NCI-H748 treated with DMSO at 0.1 percent for 48 hours (cell line): ENCODE measurements at regions not wholly inside any gene's neighbourhood (a gene's known extent, or its start where the extent isn't known, plus 50 kb on each side); places are given as distances from the start of the nearest gene placed in this dataset.

Source experiments
- DNase-seq: peaks from one replicate; lab custom pipeline; 2025; lab: John Stamatoyannopoulos, UW

DNA sequence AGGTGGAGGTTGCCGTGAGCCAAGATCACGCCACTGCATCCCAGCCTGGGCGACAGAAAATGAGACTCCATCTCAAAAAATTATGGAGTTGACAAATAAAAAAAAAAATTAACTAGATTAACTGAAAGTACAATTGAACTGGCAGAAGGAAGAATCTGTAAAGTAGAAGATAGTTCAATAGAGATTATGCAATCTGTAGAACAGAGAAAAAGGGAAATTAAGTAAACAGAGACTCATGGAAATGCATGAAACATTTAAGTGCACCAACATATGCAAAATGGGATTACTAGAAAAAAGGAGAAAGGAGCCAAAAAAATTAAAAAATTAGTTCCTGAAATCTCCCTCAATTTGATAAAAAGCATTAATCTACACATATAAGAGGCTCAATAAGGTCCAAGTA, 188.8 kb upstream of the KHDRBS2 start:
- DNase-seq, result no peak

DNA sequence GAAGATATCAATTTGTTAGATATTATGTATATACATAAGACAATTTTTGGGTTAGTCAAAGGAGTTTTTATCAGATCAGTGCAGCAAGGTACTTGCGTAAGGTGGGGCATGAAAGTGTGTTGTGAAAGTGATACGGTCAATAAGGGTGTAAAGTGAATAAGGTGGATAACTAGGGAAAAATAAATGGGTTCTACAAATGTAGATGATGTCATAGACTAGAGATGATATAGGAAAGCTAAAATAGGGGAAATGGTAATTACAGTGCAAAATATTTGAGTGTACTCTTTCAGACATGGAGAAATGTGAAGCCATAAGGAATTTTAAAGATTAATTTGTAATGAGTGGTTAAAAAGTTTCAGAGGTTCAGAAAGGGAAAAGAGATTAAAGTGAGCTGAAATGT, 180.6 kb upstream of the KHDRBS2 start:
- DNase-seq, result no peak

GRCh38 chr6:62465206-62465605, 179.2 kb upstream of the KHDRBS2 start:
- no peak for DNase-seq

GRCh38 chr6:62452586-62452985, 166.6 kb upstream of the KHDRBS2 start:
- DNase-seq, result no peak

- no peak for DNase-seq
Measured at GRCh38 chr6:62446647-62447316, 160.8 kb upstream of the KHDRBS2 start.

GRCh38 chr6:62445521-62445920, 159.5 kb upstream of the KHDRBS2 start:
- DNase-seq, result no peak

DNA sequence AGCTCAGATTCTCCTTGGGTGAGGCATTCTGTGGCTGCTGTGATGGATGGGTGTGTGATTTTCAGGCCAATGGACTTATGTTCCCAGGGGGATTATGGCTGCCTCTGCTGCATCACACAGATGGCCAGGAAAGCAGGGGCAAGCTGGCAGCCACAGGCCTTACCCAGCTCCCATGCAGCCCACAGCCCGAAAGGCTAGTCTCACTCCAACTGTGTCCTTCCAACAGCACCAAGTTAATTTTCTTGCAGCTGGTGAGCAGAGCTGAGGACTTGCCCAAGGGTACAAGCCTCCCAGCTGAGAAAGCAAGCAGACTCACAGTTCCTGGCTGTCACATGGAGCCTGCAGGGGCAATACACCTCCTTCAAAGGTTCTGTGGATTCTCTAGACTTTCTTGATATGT, 155.2 kb upstream of the KHDRBS2 start:
- no peak for DNase-seq

DNA sequence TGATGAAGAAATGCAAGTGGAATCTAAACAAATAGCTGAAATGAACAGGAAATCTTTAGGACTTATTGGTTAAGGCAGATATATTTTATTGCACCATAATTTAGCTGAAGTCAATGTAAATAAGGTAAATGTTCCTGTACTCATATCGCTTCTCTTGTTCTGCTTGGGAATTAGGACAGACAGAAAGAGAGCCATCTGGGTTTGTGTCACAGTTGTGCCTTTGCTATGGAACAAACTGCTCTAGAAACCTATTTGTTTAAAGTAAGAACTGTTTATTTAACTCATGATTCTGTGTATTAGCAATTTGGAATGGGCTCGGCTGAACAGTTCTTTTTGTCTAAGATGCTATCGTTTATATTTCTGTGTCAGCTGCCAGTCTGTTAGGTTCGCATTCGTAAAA, 143.8 kb upstream of the KHDRBS2 start:
- no peak for DNase-seq

DNA sequence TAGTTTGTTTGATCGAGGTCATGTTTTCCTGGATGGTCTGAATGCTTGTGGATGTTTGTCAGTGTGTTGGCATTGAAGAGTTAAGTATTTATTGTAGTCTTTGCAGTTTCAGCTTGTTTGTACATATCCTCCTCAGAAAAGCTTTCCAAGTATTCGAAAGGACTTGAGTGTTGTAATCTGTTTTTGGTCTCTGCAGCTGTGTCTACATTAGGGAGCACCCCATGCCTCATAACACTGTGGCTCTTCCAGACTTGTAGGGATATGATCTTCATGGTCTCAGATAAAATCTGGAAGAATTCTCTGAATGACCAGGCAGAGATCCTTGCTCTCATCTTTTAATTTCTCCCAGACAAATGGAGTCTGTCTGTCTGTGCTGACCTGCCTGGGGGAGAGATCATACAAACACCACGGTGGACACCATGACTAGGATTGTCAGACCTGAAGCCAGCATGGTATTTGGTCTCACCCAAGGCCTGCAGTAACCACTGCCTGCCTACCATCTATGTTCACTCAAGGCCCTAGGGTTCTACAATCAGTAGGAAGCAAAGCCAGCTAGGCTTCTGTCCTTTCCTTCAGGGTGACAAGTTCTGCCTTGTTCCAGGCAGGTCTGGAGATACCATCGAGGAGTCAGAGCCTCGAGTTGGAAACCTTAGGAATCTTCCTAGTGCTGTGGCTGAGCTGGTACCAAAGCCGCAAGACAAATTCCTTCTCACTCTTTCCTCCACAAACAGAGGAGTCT, 114.7 kb upstream of the KHDRBS2 start:
- DNase-seq, result no peak

DNA sequence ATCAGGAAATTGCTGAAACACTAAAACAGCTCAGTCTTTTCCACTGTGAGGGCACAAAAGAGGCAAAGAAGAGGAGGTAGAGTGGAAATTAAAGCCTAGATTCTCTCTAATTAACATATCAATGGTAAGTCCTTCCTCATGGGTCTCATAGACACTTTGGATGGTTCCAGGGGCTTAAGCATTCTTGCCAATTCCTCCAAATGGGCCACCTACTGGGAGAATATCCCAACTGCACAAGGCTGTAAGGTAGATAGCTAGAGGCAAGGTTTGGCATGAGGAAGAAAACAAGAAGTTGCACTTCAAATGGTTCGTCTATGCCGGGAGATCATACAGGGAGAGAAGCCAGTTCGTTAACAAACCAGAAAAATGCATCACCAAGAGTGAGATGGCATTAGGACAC, 107.6 kb upstream of the KHDRBS2 start:
- DNase-seq, result no peak

DNA sequence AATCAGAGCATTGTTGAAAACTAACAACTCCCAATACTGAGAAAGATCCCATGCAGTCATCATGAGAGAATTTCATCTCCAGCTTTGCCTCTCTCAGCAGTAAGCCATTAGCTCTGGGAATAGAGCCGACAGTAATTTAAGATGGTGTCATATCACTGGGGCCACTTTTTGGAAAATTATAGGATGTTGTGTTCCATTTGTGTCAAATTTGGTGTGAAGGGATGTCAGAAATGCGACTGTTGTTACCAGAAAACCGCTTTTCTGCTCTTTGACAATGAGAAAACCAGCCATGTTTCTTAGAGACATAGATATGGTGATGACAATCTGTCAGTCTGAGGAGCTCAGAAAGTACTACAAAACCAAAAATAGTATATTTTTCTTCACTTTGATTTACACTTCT, 106.3 kb upstream of the KHDRBS2 start:
- DNase-seq, result no peak

- DNase-seq, result no peak
Measured at GRCh38 chr6:62391358-62391757, 105.3 kb upstream of the KHDRBS2 start.

- no peak for DNase-seq
Measured at GRCh38 chr6:62390401-62390800, 104.4 kb upstream of the KHDRBS2 start.

DNA sequence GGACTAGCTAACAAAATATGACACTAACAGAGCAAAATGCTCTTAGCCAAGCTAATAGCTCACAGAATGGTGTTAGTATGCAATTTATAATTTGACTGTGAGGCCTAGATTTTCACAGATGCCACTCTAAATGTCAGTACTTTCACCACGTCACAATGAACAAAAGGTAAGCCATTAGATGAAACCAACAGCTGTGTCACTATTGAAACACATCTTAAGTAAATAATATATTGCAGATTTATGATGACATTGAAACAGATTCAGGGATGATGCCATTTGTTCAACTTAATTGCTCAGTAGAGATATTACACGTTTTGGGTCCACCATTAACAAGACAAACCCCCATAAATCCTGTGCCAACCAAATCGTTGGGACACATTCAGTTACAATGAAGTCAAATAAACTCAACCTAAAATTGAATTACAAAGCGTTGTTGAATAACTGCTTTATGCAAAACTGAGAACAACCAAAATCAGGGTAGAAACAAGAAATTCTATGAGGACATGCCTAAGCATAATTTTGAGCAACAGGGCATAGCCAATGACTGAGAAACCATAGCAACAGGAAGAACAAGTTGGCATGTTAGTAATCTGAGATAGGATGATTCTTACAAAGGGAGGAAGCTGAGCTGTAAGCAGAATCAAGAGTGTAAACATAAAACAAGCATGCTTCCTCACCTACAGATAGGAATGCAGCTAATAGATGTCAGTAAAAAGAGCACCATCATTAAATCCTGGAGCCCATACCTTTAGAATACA, 85.6 kb upstream of the KHDRBS2 start:
- DNase-seq, result peak; percentile 98

- DNase-seq, result no peak
Measured at GRCh38 chr6:62367601-62368000, 81.6 kb upstream of the KHDRBS2 start.

DNA sequence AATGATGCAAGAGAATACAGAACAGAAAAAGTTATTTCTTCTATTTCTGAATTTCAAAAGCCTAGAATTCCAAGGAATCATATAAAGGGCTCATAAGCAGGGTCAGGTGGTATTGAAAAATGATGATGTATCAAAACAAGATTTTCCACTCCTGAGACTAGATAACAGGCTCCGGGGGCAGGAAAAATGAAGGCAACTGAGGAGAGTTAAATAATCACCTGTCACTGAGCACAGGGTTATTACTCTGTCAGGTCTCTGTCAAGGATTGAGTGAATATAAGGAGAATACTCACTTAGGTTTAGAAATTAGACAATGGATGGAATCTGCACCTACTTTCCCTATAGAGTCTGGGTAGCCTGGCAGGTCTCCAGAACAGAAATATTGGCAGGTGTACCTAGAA, 76.1 kb upstream of the KHDRBS2 start:
- DNase-seq, result no peak

DNA sequence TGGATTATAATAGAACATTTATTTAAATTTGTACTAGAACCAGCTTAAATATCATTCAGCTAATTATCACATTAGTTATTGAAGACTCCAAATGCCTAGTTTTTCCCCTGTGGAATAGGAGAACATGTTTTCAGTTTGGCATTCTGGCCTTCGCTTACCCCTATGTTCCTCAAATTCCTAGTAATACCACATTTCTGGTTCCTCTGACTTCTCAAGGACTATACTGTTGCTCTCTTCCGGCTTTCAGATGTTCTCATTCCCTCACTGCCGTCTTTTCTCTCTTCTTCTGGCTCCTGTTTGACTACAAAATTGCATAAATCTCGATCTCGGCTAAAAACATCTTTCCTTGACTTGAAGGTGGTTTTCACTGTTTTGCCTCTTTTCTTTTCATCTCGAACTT, 71.8 kb upstream of the KHDRBS2 start:
- no peak for DNase-seq

- DNase-seq, result no peak
Measured at GRCh38 chr6:62354261-62354660, 68.2 kb upstream of the KHDRBS2 start.

DNA sequence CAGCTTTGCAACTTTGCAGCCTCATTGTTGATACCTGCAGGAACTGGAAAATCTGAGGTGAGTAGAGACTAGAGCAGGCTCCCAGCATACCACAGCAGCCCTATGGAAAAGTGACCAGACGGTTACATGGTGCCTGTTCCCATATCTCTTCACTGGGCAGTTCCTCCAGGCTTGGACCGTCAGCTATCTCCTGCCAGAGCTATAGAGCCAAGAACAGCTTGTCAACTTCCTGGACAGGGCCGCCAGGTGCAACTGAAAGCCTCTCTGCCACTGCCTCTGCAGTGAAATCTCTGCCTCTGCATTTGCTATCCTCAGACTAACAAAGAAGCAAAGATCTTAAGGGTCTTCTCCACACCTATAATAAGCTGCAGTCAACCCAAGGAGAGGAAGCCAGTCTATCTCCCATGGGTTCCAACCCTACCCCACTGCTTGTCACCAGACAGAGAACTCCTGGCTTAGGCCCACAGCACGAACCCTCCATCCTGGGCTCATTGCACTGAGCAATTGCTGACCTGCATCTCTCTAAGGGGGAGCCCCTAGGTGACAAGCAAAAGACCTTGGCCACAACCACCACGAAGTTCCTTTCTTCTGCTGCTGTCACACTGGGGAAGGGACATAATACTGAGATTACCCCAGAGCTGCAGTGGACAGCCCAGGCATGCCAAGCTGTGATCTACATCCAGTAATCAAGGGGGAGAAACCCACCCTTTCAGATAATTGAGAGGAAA, 60.1 kb upstream of the KHDRBS2 start:
- no peak for DNase-seq

- no peak for DNase-seq
Measured at GRCh38 chr6:62345446-62345845, 59.4 kb upstream of the KHDRBS2 start.

DNA sequence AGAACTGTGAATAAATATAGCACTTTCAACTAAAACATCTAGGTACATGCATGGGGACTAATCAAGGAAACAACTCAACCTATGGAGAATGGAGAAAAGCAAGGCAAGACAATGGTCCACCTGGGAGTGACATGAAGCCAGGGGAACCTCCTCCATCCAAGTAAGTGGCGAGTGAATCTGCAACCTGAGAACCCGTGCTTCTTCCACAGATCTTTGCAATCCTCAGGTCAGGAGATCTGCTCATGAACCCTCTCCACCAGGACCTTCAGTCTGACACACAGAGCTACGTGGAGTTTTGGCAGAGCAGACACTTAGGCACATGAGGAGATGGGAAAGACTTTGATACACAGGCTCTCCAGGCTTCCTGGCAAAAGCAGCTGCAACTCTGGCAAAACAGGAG, 58.8 kb upstream of the KHDRBS2 start:
- DNase-seq, result no peak

- DNase-seq, result no peak
Measured at GRCh38 chr6:62338477-62338876, 52.5 kb upstream of the KHDRBS2 start.
